ENCODE measurements at regions not wholly inside any gene's neighbourhood (a gene's known extent, or its start where the extent isn't known, plus 50 kb on each side); places are given as distances from the start of the nearest gene placed in this dataset.

DNA sequence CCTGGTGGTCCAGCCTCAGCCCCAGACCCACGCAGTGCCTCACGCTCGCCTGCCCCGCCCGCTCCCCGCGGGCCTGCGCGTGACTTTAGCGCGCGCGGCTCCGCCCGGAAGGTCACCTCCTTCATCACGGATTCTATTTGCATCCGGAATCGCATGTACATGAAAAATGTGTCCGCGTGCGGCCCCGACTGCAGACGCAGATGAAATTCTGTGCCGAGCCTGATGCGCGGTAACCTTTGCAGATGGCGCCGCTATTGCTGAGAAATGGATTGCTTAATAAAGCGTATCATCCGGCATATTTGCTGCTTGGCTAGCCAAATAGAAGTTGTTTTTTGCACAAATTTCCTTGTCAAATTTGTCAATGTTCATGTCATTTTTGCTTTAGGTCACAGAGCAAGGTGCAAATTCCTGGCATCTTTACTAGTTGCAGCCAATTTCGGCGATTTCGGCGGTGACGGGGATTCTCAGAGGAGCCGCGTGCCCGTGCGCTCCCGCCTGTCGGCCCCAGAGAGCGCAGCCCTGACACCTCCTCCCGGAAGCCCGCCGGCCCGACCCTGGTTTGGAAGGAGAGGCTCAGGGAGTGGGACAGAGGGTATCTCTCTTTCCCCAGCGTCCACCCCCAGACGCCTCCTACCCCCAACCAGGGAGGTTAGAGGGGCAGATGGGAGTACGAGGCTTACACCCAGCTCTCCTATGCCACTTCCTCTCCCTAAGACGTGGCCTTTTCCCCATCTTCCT lies 85.9 kb upstream of the PAX2 start (continued):
- TF ChIP-seq, protein P1, sequence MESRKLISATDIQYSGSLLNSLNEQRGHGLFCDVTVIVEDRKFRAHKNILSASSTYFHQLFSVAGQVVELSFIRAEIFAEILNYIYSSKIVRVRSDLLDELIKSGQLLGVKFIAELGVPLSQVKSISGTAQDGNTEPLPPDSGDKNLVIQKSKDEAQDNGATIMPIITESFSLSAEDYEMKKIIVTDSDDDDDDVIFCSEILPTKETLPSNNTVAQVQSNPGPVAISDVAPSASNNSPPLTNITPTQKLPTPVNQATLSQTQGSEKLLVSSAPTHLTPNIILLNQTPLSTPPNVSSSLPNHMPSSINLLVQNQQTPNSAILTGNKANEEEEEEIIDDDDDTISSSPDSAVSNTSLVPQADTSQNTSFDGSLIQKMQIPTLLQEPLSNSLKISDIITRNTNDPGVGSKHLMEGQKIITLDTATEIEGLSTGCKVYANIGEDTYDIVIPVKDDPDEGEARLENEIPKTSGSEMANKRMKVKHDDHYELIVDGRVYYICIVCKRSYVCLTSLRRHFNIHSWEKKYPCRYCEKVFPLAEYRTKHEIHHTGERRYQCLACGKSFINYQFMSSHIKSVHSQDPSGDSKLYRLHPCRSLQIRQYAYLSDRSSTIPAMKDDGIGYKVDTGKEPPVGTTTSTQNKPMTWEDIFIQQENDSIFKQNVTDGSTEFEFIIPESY (IDR thresholded peaks at IDR 0.05; ENCODE audit: extremely low read depth, insufficient replicate concordance, low read length) = no peak
- TF ChIP-seq ZNF274 (IDR thresholded peaks at IDR 0.05; ENCODE audit: low read depth, low read length) = no peak
- TF ChIP-seq CEBPB (IDR thresholded peaks at IDR 0.05; ENCODE audit: low read depth) = no peak
- TF ChIP-seq ELF1 (IDR thresholded peaks at IDR 0.05; ENCODE audit: borderline replicate concordance, low read depth) = no peak
- TF ChIP-seq TCF7L2 (IDR thresholded peaks at IDR 0.05; ENCODE audit: borderline replicate concordance, extremely low read depth, insufficient read depth, insufficient read length) = no peak

DNA sequence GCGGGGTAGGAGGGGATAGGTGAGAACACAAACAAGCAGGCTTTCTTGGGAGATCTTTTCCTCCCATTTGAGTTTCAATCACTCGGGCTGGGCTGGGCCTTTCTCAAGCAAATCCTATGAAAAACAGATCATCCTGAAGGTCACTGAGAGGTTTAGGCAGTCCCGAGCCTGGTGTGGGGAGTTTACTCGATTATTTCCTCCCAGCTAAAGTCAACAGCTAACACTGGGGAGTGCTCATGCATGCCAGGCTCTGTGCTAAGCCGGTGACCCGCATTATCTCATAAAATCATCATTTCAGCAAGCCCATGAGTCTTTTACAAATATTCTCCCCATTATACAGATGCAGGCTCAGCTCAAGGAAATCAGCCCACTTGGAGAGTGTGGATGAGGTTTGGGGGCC lies 85.0 kb upstream of the PAX2 start:
- CTCF ChIA-PET = no interaction called here
- no peaks in the 10 kb centered on the region for H4K20me1 ChIP-seq (ENCODE audit: insufficient read depth)
- H3K27ac ChIP-seq (ENCODE audit: low read depth, low read length) = no peak overlapping the region
- TF ChIP-seq POLR2AphosphoS5 (IDR thresholded peaks at IDR 0.05; ENCODE audit: low read depth, low read length) (no peak), RAD21 (IDR thresholded peaks at IDR 0.05; ENCODE audit: low read depth) (no peak), ZFX (IDR thresholded peaks at IDR 0.05) (no peak), EZH2phosphoT487 (IDR thresholded peaks at IDR 0.05; ENCODE audit: borderline replicate concordance) (no peak), JUND (IDR thresholded peaks at IDR 0.05) (no peak)
- TF ChIP-seq, protein P2, sequence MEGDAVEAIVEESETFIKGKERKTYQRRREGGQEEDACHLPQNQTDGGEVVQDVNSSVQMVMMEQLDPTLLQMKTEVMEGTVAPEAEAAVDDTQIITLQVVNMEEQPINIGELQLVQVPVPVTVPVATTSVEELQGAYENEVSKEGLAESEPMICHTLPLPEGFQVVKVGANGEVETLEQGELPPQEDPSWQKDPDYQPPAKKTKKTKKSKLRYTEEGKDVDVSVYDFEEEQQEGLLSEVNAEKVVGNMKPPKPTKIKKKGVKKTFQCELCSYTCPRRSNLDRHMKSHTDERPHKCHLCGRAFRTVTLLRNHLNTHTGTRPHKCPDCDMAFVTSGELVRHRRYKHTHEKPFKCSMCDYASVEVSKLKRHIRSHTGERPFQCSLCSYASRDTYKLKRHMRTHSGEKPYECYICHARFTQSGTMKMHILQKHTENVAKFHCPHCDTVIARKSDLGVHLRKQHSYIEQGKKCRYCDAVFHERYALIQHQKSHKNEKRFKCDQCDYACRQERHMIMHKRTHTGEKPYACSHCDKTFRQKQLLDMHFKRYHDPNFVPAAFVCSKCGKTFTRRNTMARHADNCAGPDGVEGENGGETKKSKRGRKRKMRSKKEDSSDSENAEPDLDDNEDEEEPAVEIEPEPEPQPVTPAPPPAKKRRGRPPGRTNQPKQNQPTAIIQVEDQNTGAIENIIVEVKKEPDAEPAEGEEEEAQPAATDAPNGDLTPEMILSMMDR (IDR thresholded peaks at IDR 0.05 in 2 of 3, conservative IDR thresholded peaks at IDR 0.05 in 1 of 3; ENCODE audit: borderline replicate concordance in 1 of 3, insufficient read depth in 1 of 3, low read depth in 2 of 3, low read length in 2 of 3) = no peak
- TF ChIP-seq, protein P3, sequence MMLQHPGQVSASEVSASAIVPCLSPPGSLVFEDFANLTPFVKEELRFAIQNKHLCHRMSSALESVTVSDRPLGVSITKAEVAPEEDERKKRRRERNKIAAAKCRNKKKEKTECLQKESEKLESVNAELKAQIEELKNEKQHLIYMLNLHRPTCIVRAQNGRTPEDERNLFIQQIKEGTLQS (IDR thresholded peaks at IDR 0.05) = no peak
- RAD21 ChIA-PET (ENCODE audit: low non-redundant PET in 1 of 2, low total read pairs in 2 of 2, uncharacterized antibody in 2 of 2, unreplicated experiment in 2 of 2) = no interaction called here
- no peak overlapping the region for H3K4me3 ChIP-seq (replicated peaks in 1 of 2; ENCODE audit: low read depth in 1 of 2, low read length in 2 of 2)
- no peaks in the 10 kb centered on the region for H3K27me3 ChIP-seq (ENCODE audit: insufficient read depth, low read length)
- H3K9ac ChIP-seq (ENCODE audit: low read length) = no peak overlapping the region
- ATAC-seq (no peak), DNase-seq (ENCODE audit: low read depth, low spot score) (no peak)
- POLR2A ChIA-PET = no interaction called here
- no peaks in the 10 kb centered on the region for H3K9me3 ChIP-seq (ENCODE audit: control insufficient read depth in 1 of 2, insufficient read depth in 1 of 2, low read depth in 1 of 2, low read length in 2 of 2)
- no peaks in the 10 kb centered on the region for H3K79me2 ChIP-seq (ENCODE audit: insufficient read depth, low read length)
- no peaks in the 10 kb centered on the region for H3K9me2 ChIP-seq (ENCODE audit: insufficient read depth)
- H3K36me3 ChIP-seq (ENCODE audit: control insufficient read depth in 1 of 2, insufficient read depth in 2 of 2, low read length in 2 of 2) = no peaks in the 10 kb centered on the region
- no peak overlapping the region for H3K4me2 ChIP-seq (ENCODE audit: low read length)
- BruUV-seq (replicated peaks) = no TSS peak
- no peak overlapping the region for H2AFZ ChIP-seq (ENCODE audit: low read depth, low read length, poor library complexity, severe bottlenecking)
- intact Hi-C loops (cut with micrococcal nuclease) = no loop called here
- peaks cover 3 to 14% of the 10 kb centered on the region in 2 experiments; a peak in 3 of 4 replicates for H3K4me1 ChIP-seq (ENCODE audit: control insufficient read depth in 1 of 2, insufficient read depth in 2 of 2, low read length in 2 of 2)

Measured in HCT116 (cell line).